Natural killer cell (primary cell): ENCODE measurements at regions not wholly inside any gene's neighbourhood (a gene's known extent, or its start where the extent isn't known, plus 50 kb on each side); places are given as distances from the start of the nearest gene placed in this dataset.

ENCODE experiments used
- ATAC-seq, 3 donors: fragments of 150-1000 bp in 2 of 3; fragments of 200-7000 bp in 1 of 3; cut with Tn5 transposase; 1 replicate in 1 of 3; 2 replicates in 2 of 3; pipeline ENCODE4 v1.10.0; 2021; ENCODE audit warnings: mild to moderate bottlenecking in 2 of 3, moderate library complexity in 2 of 3
- DNase-seq, 2 donors: peaks; one replicate each; pipeline versions ENCODE4 v3.0.0 to v3.0.0-alpha.2; 2013 to 2021; ENCODE audit warnings: mixed read lengths in 1 of 2
- H3K27ac ChIP-seq: one replicate; pipeline ENCODE4 v1.5.1; 2013; ENCODE audit warnings: mild to moderate bottlenecking, low read length
- H3K27me3 ChIP-seq: one replicate; pipeline ENCODE4 v1.6.1; 2013; ENCODE audit warnings: low read length; ENCODE audit not compliant: control insufficient read depth, insufficient read depth
- H3K36me3 ChIP-seq: one replicate; pipeline ENCODE4 v1.6.1; 2013; ENCODE audit warnings: low read length; ENCODE audit not compliant: control insufficient read depth, insufficient read depth
- H3K4me1 ChIP-seq: one replicate; pipeline ENCODE4 v1.6.1; 2013; ENCODE audit warnings: low read length; ENCODE audit not compliant: control insufficient read depth, insufficient read depth
- H3K4me3 ChIP-seq: one replicate; pipeline ENCODE4 v1.5.1; 2013; ENCODE audit warnings: low read length
- H3K9me3 ChIP-seq: one replicate; pipeline ENCODE4 v1.6.1; 2013; ENCODE audit warnings: low read length; ENCODE audit not compliant: control insufficient read depth, insufficient read depth
- H3K27ac Mint-ChIP-seq, 2 donors: one replicate each; pipeline ENCODE4 v1.8.0; 2022; ENCODE audit warnings: mild to moderate bottlenecking in 2 of 2, mixed read lengths in 2 of 2, moderate library complexity in 1 of 2
- H3K27me3 Mint-ChIP-seq, 2 donors: one replicate each; pipeline ENCODE4 v1.8.0; 2022; ENCODE audit warnings: low read depth in 2 of 2, mixed read lengths in 2 of 2
- H3K36me3 Mint-ChIP-seq: one replicate; pipeline ENCODE4 v1.8.0; 2022; ENCODE audit warnings: mixed read lengths
- H3K4me1 Mint-ChIP-seq, 2 donors: one replicate each; pipeline ENCODE4 v1.8.0; 2022; ENCODE audit warnings: mixed read lengths in 2 of 2
- H3K4me3 Mint-ChIP-seq: one replicate; pipeline ENCODE4 v1.8.0; 2022; ENCODE audit warnings: mild to moderate bottlenecking, moderate library complexity, mixed read lengths
- H3K9me3 Mint-ChIP-seq, 2 donors: one replicate each; pipeline ENCODE4 v1.8.0; 2022; ENCODE audit warnings: mixed read lengths in 2 of 2
- CTCF ChIP-seq: fragments of 200-600 bp; IDR thresholded peaks from one replicate; pipeline ENCODE4 v1.8.0; 2022; ENCODE audit warnings: antibody characterized with exemption
- WGBS: methylation state at CpG from one replicate; pipeline ENCODE4 v1.1.7; 2013; ENCODE audit warnings: missing lambda C conversion rate; ENCODE audit not compliant: insufficient coverage; 5-methylcytosine and 5-hydroxymethylcytosine counted together
- intact Hi-C: fragments of 100-400 bp; cut with micrococcal nuclease; formaldehyde crosslinking; loops from one replicate; pipeline ENCODE4 v1.14.2; 2022

DNA sequence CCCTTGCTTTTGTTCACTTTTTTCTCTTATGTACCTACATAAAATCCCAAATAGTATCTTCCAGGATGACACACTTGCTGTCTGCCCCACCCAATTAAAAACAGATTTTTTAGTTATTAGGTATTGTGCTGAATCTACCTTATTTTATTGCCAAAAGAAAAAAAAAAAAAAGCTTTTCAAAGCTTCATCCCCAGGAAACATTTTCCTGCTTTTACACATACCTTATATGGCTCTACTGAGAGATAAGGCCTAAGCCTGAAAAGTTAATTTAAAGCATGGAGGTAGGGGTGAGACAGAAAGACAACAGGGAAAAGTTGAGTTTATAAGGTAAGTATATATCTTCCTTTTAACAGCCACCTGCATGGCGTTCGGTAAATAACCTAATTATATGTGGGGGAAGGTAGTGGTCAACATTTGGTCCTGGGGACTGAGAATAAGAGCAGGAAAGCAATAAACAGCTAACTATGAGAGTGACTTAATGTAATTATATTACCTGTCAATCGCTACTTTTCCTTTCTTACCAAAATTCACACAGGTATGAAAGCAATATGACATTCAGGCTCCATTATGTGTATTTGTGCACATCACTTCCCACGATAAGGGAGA, 54.6 kb upstream of the BOLA1 start:
- peaks cover 41 to 59% of the 10 kb centered on the region in 2 donors for H3K4me1 Mint-ChIP-seq
- ATAC-seq: no peak
- DNase-seq: peak in 1 of 2 donors; percentile 5

GRCh38 chr1:149845416-149845815, 54.0 kb upstream of the BOLA1 start:
- Histone ChIP-seq H3K4me3 (no peak overlapping the region), H3K27me3 (no peaks in the 10 kb centered on the region), H3K27ac (peak overlapping the region; percentile 22), H3K9me3 (no peaks in the 10 kb centered on the region), H3K4me1 (peaks cover 10% of the 10 kb centered on the region), H3K36me3 (peaks cover 9% of the 10 kb centered on the region)
- no peak for ATAC-seq
- Mint-ChIP-seq H3K4me3 (peak overlapping the region; percentile 2), H3K4me1 (peaks cover 45 to 63% of the 10 kb centered on the region in 2 donors), H3K9me3 (no peaks in the 10 kb centered on the region), H3K27ac (peak overlapping the region; percentile 85 to 92), H3K36me3 (no peaks in the 10 kb centered on the region), H3K27me3 (no peaks in the 10 kb centered on the region)
- WGBS: 66% methylated on average over 3 of the region's 3 CpGs
- intact Hi-C loops: no loop called here
- peak in 1 of 2 donors; percentile 9 for DNase-seq
- TF ChIP-seq CTCF: no peak

More for the DNA sequence above, 54.6 kb upstream of the BOLA1 start:
- no peak for TF ChIP-seq CTCF
- Mint-ChIP-seq H3K27ac (peak overlapping the region; percentile 85 to 92), H3K36me3 (no peaks in the 10 kb centered on the region), H3K4me3 (peak overlapping the region; percentile 56), H3K27me3 (no peaks in the 10 kb centered on the region), H3K9me3 (no peaks in the 10 kb centered on the region)
- peak overlapping the region; percentile 33 for H3K27ac ChIP-seq
- intact Hi-C loops: no loop called here
- H3K4me1 ChIP-seq: peaks cover 10% of the 10 kb centered on the region
- H3K9me3 ChIP-seq: no peaks in the 10 kb centered on the region
- 77% methylated on average over 4 of the region's 4 CpGs for WGBS
- H3K4me3 ChIP-seq: peak overlapping the region; percentile 3
- H3K36me3 ChIP-seq: peaks cover 9% of the 10 kb centered on the region
- no peaks in the 10 kb centered on the region for H3K27me3 ChIP-seq

DNA sequence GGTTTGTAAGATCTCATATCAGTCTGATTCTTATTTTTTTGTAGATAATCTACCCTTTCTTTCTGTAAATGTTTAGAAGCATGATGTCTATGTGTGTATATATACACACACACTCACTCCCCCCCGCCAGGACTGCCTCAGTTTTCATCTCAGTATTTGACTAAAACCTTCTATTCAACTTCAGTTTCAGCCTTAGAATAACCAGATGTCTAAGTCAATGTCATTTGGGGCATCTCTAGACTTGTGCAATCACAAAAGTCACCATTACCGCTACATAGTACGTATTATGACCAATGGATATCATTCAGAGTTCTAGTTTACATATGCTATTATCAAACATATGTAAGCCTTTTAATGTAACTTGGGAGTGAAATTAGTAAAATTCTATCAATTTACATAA, 53.3 kb upstream of the BOLA1 start:
- H3K36me3 ChIP-seq: peaks cover 9% of the 10 kb centered on the region
- no peaks in the 10 kb centered on the region for H3K9me3 ChIP-seq
- H3K4me1 Mint-ChIP-seq: peaks cover 45 to 63% of the 10 kb centered on the region in 2 donors
- H3K27me3 Mint-ChIP-seq: no peaks in the 10 kb centered on the region
- 81% methylated on average over 2 of the region's 3 CpGs for WGBS
- no peak overlapping the region for H3K4me3 Mint-ChIP-seq
- H3K27ac ChIP-seq: peak overlapping the region; percentile 22
- intact Hi-C loops: no loop called here
- no peak overlapping the region for H3K4me3 ChIP-seq
- ATAC-seq (no peak), DNase-seq (peak in 1 of 2 donors; percentile 8)
- H3K27me3 ChIP-seq: no peaks in the 10 kb centered on the region
- no peaks in the 10 kb centered on the region for H3K9me3 Mint-ChIP-seq
- no peak for TF ChIP-seq CTCF
- H3K27ac Mint-ChIP-seq: peak overlapping the region; percentile 85 to 92
- no peaks in the 10 kb centered on the region for H3K36me3 Mint-ChIP-seq
- peaks cover 10% of the 10 kb centered on the region for H3K4me1 ChIP-seq
